ENCODE measurements at regions not wholly inside any gene's neighbourhood (a gene's known extent, or its start where the extent isn't known, plus 50 kb on each side); places are given as distances from the start of the nearest gene placed in this dataset.
"Not testable (repeated sequence)": the region's sequence is repeated elsewhere in the genome, so short reads cannot be mapped to it uniquely, and the experiment has no call there.

GRCh38 chr17:71633391-71633849 lies 487.4 kb upstream of the SOX9 start:
- no peak for DNase-seq (ENCODE audit: low spot score)

GRCh38 chr17:71634376-71634775 lies 486.4 kb upstream of the SOX9 start:
- no peak for DNase-seq (ENCODE audit: low spot score)

- no peak for DNase-seq (ENCODE audit: low spot score)
Measured at GRCh38 chr17:71635187-71635586, 485.6 kb upstream of the SOX9 start.

- DNase-seq (ENCODE audit: low spot score) = no peak
Measured at GRCh38 chr17:71636644-71637043, 484.2 kb upstream of the SOX9 start.

GRCh38 chr17:71638668-71639067 lies 482.2 kb upstream of the SOX9 start:
- DNase-seq (ENCODE audit: low spot score) = no peak

- DNase-seq (ENCODE audit: low spot score) = no peak
Measured at GRCh38 chr17:71639865-71640264, 481.0 kb upstream of the SOX9 start.

GRCh38 chr17:71646890-71647289 lies 473.9 kb upstream of the SOX9 start:
- not testable (repeated sequence) for DNase-seq (ENCODE audit: low spot score)

GRCh38 chr17:71648342-71648741 lies 472.5 kb upstream of the SOX9 start:
- DNase-seq (ENCODE audit: low spot score) = not testable (repeated sequence)

GRCh38 chr17:71649941-71650350 lies 470.9 kb upstream of the SOX9 start:
- no peak for DNase-seq (ENCODE audit: low spot score)

- DNase-seq (ENCODE audit: low spot score) = no peak
Measured at GRCh38 chr17:71655542-71655941, 465.3 kb upstream of the SOX9 start.

GRCh38 chr17:71656964-71657858 lies 463.6 kb upstream of the SOX9 start:
- DNase-seq (ENCODE audit: low spot score) = no peak

GRCh38 chr17:71658996-71659395 lies 461.8 kb upstream of the SOX9 start:
- no peak for DNase-seq (ENCODE audit: low spot score)

GRCh38 chr17:71664861-71665260 lies 456.0 kb upstream of the SOX9 start:
- no peak for DNase-seq (ENCODE audit: low spot score)

GRCh38 chr17:71666047-71666446 lies 454.8 kb upstream of the SOX9 start:
- no peak for DNase-seq (ENCODE audit: low spot score)

- DNase-seq (ENCODE audit: low spot score) = no peak
Measured at GRCh38 chr17:71667661-71668060, 453.2 kb upstream of the SOX9 start.

- DNase-seq (ENCODE audit: low spot score) = no peak
Measured at GRCh38 chr17:71668807-71669206, 452.0 kb upstream of the SOX9 start.

GRCh38 chr17:71677439-71677838 lies 443.4 kb upstream of the SOX9 start:
- no peak for DNase-seq (ENCODE audit: low spot score)

- DNase-seq (ENCODE audit: low spot score) = no peak
Measured at GRCh38 chr17:71679832-71680231, 441.0 kb upstream of the SOX9 start.

GRCh38 chr17:71681427-71682173 lies 439.2 kb upstream of the SOX9 start:
- DNase-seq (ENCODE audit: low spot score) = no peak

GRCh38 chr17:71682174-71682494 lies 438.7 kb upstream of the SOX9 start:
- no peak for DNase-seq (ENCODE audit: low spot score)

GRCh38 chr17:71689782-71690181 lies 431.0 kb upstream of the SOX9 start:
- no peak for DNase-seq (ENCODE audit: low spot score)

GRCh38 chr17:71699907-71700306 lies 420.9 kb upstream of the SOX9 start:
- no peak for DNase-seq (ENCODE audit: low spot score)

GRCh38 chr17:71703701-71704100 lies 417.1 kb upstream of the SOX9 start:
- no peak for DNase-seq (ENCODE audit: low spot score)

Measured in HuH-7.5 (cell line).